ENCODE measurements at regions not wholly inside any gene's neighbourhood (a gene's known extent, or its start where the extent isn't known, plus 50 kb on each side); places are given as distances from the start of the nearest gene placed in this dataset.

GRCh38 chr6:22112461-22112860 is 184.4 kb downstream of the PRL start:
- Histone ChIP-seq H3K36me3 (ENCODE audit: control insufficient read depth in 2 of 2, extremely low read depth in 1 of 2, insufficient read depth in 2 of 2, low read length in 2 of 2) (no peaks in the 10 kb centered on the region), H4K20me1 (ENCODE audit: control insufficient read depth, extremely low read depth, insufficient read depth, low read length) (no peaks in the 10 kb centered on the region), H3K9ac (ENCODE audit: control insufficient read depth, extremely low read depth, insufficient read depth, low read length) (no peak overlapping the region), H2AFZ (ENCODE audit: control insufficient read depth, low read length) (no peak overlapping the region), H3K79me2 (ENCODE audit: control insufficient read depth, insufficient read depth, low read length) (no peaks in the 10 kb centered on the region), H3K9me1 (ENCODE audit: control insufficient read depth, extremely low read depth, insufficient read depth, low read length) (no peaks in the 10 kb centered on the region), H3K27ac (ENCODE audit: control insufficient read depth, insufficient read depth, low read length) (no peak overlapping the region), H3K9me3 (ENCODE audit: control insufficient read depth, low read depth, low read length) (no peaks in the 10 kb centered on the region), H3K4me2 (ENCODE audit: control insufficient read depth, extremely low read depth, insufficient read depth, low read depth, low read length) (no peak overlapping the region), H3K27me3 (ENCODE audit: control insufficient read depth, extremely low read depth, insufficient read depth, low read length) (no peaks in the 10 kb centered on the region), H3K4me1 (ENCODE audit: control insufficient read depth, extremely low read depth, insufficient read depth, low read length) (no peaks in the 10 kb centered on the region), H3K4me3 (ENCODE audit: control insufficient read depth in 2 of 3, extremely low read depth in 1 of 3, insufficient read depth in 2 of 3, low read depth in 1 of 3, low read length in 3 of 3) (no peak overlapping the region)
- FAIRE-seq, result no peak
- no peak for DNase-seq (ENCODE audit: low read depth, low spot score)
- TF ChIP-seq, protein P1, sequence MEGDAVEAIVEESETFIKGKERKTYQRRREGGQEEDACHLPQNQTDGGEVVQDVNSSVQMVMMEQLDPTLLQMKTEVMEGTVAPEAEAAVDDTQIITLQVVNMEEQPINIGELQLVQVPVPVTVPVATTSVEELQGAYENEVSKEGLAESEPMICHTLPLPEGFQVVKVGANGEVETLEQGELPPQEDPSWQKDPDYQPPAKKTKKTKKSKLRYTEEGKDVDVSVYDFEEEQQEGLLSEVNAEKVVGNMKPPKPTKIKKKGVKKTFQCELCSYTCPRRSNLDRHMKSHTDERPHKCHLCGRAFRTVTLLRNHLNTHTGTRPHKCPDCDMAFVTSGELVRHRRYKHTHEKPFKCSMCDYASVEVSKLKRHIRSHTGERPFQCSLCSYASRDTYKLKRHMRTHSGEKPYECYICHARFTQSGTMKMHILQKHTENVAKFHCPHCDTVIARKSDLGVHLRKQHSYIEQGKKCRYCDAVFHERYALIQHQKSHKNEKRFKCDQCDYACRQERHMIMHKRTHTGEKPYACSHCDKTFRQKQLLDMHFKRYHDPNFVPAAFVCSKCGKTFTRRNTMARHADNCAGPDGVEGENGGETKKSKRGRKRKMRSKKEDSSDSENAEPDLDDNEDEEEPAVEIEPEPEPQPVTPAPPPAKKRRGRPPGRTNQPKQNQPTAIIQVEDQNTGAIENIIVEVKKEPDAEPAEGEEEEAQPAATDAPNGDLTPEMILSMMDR (optimal IDR thresholded peaks at IDR 0.05 in 1 of 3, IDR thresholded peaks at IDR 0.05 in 1 of 3, conservative IDR thresholded peaks at IDR 0.05 in 1 of 3; ENCODE audit: extremely low read depth in 1 of 3, insufficient read depth in 2 of 3, low read length in 3 of 3), result no peak
- dilution Hi-C loops (cut with MboI; ENCODE audit: extremely low pct_ligation_motif_present, low sequenced_read_pairs), result no loop called here

DNA sequence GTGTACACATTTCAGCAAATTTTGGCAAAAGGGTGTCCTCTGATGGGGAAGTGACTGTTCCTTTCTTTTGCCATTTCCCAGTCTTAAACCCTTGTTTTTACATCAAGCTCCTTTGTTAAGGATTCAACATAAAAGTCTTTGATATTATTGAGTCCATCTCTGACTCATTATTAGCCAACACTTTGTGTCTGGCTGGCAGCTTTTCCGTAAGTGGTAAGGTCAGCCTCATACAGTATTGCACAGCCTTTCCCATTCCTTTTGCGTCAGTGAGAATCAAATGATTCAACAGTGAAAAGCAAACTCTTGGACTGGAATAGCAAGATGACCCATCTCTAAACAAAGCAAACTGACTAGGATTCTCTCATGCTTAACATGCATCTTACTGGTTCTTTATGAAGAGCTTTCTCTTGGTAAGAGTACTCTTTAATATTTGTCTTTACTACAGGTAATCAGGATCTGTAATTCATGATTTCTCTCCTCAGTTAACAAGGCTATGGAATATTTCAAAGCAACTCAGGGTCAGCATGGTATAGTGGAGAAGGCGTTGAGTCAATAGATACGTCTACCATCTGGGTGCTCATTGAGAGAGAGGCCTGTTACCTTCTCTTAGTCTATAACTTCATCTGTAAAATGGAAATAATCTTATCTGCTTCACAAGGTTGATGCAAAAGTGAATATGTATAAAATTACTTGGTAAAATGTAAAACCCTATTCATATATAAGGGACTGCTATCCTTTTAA is 183.6 kb downstream of the PRL start:
- Histone ChIP-seq H3K27me3 (ENCODE audit: control insufficient read depth, extremely low read depth, insufficient read depth, low read length) (no peaks in the 10 kb centered on the region), H3K27ac (ENCODE audit: control insufficient read depth, insufficient read depth, low read length) (no peak overlapping the region), H3K79me2 (ENCODE audit: control insufficient read depth, insufficient read depth, low read length) (no peaks in the 10 kb centered on the region), H2AFZ (ENCODE audit: control insufficient read depth, low read length) (no peak overlapping the region), H4K20me1 (ENCODE audit: control insufficient read depth, extremely low read depth, insufficient read depth, low read length) (no peaks in the 10 kb centered on the region), H3K4me1 (ENCODE audit: control insufficient read depth, extremely low read depth, insufficient read depth, low read length) (no peaks in the 10 kb centered on the region), H3K4me2 (ENCODE audit: control insufficient read depth, extremely low read depth, insufficient read depth, low read depth, low read length) (no peak overlapping the region), H3K36me3 (ENCODE audit: control insufficient read depth in 2 of 2, extremely low read depth in 1 of 2, insufficient read depth in 2 of 2, low read length in 2 of 2) (no peaks in the 10 kb centered on the region), H3K9me1 (ENCODE audit: control insufficient read depth, extremely low read depth, insufficient read depth, low read length) (no peaks in the 10 kb centered on the region), H3K9ac (ENCODE audit: control insufficient read depth, extremely low read depth, insufficient read depth, low read length) (no peak overlapping the region), H3K4me3 (ENCODE audit: control insufficient read depth in 2 of 3, extremely low read depth in 1 of 3, insufficient read depth in 2 of 3, low read depth in 1 of 3, low read length in 3 of 3) (no peak overlapping the region), H3K9me3 (ENCODE audit: control insufficient read depth, low read depth, low read length) (no peaks in the 10 kb centered on the region)
- DNase-seq (ENCODE audit: low read depth, low spot score) (no peak), FAIRE-seq (no peak)
- TF ChIP-seq, protein P1 (optimal IDR thresholded peaks at IDR 0.05 in 1 of 3, IDR thresholded peaks at IDR 0.05 in 1 of 3, conservative IDR thresholded peaks at IDR 0.05 in 1 of 3; ENCODE audit: extremely low read depth in 1 of 3, insufficient read depth in 2 of 3, low read length in 3 of 3), result no peak
- no peak for TF ChIP-seq EZH2 (IDR thresholded peaks at IDR 0.05; ENCODE audit: low read length)
- dilution Hi-C loops (cut with MboI; ENCODE audit: extremely low pct_ligation_motif_present, low sequenced_read_pairs), result no loop called here

All from keratinocyte (primary cell).